HG03097 (cell line): ENCODE measurements at regions not wholly inside any gene's neighbourhood (a gene's known extent, or its start where the extent isn't known, plus 50 kb on each side); places are given as distances from the start of the nearest gene placed in this dataset.

Experiments used
- ATAC-seq: cut with Tn5 transposase; IDR thresholded peaks from one replicate; pipeline ENCODE4 v1.9.1; 2021; ENCODE audit not compliant: unreplicated experiment, low FRiP score

DNA sequence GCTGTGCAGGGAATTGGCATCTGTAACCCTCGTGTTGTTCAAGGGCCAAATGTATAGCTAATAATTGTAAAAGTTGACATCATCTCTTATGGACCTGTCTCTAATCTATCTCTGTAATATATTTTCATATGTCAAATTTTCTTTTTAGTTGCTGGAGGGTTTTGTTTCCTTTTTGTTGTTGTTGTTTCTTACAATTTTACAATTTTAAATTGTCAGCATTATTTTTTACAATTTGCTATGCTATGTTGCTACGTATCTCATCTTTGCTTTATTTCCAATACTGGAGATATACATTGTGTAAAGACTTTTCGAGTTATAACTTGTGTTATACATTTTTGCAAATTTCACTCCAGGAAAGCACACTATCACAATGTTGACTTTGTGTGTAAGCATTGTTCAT lies 290.2 kb upstream of the SP4 start:
- no peak for ATAC-seq

DNA sequence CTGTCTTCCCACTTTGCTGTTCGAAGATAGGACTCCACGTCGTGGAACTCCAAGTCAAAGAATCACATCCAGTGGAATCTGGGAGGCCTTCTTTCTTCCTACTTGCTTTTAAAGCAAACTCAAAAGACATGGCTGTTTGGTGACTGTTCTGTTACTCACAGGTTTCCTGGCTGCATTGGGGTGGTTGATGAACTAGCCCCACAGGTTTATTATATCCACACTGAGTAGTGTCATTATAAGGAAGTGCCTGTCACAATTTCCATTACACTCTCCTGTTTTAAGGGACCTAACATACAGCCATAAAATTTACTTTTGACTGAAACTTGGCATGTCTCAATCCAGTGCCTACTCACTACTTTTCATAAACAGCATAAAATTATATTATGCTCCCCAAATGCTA lies 287.3 kb upstream of the SP4 start:
- ATAC-seq = no peak

GRCh38 chr7:21141476-21141875 lies 286.4 kb upstream of the SP4 start:
- no peak for ATAC-seq

DNA sequence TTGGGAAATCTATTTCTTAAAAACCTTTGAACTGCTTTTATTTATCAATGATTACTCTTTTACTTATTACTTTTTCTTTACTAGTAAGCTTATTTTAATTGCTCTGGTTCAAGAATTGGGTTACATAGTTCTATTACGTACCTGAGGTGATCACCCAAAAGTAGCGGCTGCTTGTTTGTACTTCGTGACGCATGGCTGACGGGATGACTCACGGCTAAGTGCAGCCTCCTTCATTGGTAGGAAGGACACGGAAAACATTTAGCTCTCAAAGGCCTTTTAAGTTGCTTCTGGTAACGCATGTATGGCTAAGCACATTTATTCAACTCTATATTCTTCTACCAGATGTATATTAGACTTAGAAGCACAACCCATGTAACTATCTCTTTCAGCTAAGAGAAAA lies 285.8 kb upstream of the SP4 start:
- no peak for ATAC-seq

DNA sequence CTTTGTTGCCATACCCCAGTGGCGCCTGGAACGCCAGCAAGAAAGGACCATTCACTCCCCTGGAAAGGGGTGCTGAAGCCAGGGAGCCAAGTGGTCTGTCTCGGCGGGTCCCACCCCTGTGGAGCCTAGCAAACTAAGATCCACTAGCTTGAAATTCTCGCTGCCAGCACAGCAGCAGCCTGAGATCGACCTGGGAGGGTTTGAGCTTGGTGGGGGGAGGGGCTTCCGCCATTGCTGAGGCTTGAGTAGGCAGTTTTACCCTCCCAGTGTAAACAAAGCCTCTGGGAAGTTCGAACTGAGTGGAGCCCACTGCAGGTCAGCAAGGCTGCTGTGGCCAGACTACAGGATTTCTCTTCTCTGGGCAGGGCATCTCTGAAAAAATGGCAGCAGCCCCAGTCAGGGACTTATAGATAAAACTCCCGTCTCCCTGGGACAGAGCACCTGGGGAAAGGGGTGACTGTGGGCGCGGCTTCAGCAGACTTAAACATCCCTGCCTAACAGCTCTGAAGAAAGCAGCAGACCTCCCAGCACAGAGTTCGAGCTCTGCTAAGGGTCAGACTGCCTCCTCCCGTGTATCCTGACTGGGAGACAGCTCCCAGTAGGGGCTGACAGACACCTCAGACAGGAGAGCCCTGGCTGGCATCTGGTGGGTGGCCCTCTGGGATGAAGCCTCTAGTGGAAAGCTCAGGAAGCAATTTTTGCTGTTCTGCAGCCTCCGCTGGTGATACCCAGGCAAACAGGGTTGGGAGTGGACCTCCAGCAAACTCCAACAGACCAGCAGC lies 281.1 kb upstream of the SP4 start:
- ATAC-seq = no peak

DNA sequence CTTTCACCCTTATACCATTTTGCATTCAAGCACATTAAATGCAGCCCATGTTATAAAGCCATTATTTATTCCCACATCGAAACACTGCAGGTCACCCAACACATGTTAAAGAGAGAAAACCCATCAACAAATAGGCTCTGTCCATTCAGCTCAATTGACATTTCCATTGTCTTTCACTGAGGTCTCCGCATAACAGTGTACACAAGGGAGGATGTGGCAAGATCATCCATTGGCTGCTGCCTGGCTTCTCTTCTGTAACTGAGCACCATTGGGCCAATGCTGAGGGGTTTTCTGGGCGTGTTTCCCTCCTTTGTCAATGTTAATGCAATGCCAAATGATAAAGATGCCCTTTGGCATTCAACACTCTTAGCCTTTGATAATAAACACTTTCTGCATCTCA lies 278.1 kb upstream of the SP4 start:
- ATAC-seq = no peak

GRCh38 chr7:21154614-21155013 lies 273.3 kb upstream of the SP4 start:
- ATAC-seq = no peak

DNA sequence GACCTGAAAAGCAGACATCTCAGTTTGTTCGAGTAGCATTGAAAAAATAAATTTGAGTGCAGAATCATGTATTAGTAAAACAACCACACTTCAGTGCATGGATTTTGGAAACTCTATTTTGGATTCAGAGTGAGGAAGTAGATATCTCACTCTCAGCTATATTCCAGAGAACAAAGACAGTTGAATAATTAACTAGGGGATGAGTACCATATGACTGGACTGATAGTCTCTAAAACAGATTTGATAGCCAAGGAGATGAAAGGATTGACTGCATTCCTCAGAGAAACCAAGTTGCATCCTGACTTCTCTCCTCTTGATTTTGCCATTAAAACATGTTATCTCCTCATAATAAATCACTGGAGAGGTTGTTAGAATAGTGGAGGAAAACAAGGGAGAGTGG lies 268.4 kb upstream of the SP4 start:
- ATAC-seq = no peak

GRCh38 chr7:21160401-21160800 lies 267.5 kb upstream of the SP4 start:
- no peak for ATAC-seq

DNA sequence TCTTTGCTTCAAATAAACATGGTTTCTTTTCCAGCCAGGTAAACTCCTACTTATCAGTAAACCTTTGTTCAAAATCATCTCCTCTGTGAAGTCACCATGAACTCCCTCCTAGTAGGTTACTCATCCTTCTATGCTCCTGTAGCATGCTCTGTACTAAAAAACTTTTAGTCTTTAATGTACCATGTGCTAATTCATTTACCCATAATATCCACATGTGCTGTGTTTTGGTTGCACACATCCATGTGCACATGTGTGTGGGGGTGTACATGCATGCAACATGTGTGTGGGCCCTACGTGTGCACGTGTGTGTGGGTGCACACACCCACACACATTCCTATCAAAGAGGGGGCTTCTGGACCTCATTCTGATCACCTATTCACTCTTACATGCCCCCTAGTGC lies 259.9 kb upstream of the SP4 start:
- no peak for ATAC-seq

DNA sequence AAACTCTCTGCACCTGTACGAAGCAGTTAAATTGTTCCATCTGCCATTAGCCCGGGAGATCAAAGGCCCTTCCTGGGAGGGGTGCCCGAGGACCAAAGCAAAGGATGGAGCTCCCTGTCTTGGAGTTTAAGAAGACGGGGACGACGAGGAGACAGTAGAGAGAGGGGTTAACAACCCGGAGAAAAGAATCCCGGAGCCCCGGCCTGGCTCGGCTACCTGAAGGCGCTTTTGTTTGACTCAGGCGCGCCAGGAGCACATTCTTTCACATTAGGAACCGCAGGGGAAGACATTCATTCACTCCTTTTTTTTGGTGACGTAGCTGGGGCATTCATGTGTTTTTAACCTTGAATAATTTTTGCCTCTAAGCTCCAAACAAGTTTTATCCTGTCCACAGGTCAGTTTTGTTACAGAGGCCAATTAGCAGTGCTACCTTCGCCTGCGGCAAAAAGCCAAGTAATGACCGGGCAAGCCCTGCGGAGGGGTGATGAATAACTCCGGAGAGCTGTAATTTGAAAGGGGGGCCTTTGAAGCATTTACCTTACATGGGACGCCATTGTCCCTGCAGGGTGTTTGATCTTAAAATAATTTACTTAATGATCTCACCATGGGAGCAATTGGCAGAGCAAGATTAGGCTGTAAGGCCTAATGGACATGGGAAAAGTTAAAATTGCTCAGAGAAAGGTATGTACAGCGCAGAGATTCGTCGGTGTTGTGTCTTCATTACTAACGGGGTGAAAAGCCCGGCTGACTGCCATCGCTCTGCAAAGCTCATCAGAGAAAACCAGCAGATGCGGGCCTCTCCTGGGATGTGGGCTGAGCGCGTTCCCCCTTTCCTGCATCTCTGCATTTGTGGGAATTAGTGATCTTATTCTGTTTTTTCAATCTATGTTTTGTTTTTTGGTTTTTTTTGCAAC lies 258.0 kb upstream of the SP4 start:
- ATAC-seq = no peak

- ATAC-seq = no peak
Observed at GRCh38 chr7:21172800-21173199, 255.1 kb upstream of the SP4 start.

DNA sequence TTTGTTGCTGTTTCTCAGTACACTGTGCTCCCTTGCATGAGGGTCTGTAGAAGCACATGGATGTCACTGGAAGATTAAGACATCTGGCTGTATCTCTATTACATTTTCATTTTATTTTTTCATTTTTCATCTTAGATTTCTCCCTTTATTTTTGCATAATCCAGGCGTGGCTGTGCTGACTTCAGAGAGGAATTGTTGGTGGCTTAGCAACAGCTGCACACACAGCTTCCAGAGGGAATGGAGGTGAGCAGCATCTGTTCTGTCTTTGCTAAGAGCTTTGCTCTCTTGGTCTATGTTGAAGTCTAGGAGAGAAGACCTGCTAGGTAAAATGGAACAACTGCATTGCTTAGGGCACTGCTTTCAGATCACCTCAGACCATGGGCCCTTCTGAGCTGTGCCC lies 254.4 kb upstream of the SP4 start:
- no peak for ATAC-seq

DNA sequence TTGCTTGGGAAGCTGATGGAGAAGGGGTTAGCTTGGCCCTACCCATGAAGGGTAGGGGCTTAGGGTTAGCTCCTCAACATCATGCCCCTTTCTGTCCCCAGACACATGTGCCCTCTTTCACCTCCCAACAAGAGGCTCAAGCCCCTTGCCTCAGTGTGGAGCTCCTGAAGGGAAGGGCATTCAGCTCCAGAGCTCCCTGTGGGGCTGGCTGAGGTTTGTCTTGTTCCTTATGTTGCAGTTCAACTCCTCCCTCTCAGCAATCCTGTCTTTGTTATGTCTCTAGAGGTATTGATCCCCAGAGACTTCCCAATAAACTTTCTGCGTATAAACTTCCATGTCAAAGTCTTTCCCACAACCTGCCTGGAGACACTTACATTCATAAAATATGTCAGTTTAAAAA lies 252.2 kb upstream of the SP4 start:
- no peak for ATAC-seq

DNA sequence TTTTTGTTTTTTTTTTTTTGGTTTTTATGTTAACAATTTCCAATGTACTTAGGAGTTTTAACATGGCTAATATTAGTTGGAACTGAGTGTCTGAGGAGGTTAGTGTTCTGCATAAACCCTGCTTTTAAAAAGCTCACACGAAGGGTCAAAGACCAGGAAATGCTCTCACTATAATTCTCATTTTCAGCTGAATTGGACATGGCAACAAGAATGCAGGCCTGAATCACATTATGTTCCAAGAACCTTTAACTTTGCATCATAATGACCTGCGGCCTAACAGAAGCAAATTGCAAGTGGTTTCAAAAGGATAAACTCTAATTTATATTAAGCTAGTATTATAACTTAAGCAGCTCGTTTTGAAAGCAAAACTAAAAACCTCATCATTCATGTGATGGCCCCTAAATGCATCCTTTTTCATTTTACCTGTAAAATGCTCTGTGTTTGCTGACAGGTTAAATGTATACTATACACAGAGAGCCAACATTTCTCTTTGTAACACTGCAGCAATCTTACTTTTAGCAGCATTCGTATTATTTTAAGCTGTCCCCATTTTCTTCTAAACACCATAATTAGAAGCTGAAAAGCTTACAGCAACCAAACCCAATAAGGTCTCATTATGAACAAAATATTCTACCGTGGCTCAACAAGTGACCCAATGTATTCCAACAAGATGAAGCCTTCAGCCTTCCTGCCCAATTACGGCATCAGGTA lies 242.8 kb upstream of the SP4 start:
- no peak for ATAC-seq

DNA sequence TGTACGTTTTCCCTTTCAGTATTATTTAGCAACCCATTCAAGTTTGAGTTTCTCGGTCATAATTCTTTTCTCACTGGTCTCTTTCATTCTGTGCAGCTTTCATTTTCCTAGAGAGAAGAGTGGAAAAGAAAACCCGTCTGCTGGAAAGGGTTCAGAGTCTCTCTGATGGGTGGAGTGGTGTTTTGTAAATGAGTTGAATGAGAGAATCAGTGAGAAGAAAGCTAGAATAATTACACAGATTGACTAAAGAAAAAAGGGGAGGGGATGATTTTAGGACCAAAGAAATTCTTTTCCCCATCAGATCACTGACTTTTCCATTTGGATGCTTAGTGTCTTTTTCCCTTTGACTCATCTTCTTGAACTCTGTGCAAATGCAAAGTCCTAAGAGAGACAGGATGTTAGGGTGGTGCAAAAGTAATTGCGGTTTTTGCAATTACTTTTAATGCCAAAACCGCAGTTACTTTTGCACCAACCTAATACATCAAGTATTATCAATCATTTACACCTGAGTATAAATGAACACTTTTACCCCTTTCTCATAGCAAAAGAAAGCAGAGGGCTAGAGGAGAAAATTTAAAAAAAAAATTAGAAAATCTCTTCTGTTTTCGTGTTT lies 242.1 kb upstream of the SP4 start:
- no peak for ATAC-seq

- ATAC-seq = no peak
Observed at GRCh38 chr7:21191321-21192073, 236.4 kb upstream of the SP4 start.

GRCh38 chr7:21192657-21193056 lies 235.2 kb upstream of the SP4 start:
- no peak for ATAC-seq

- no peak for ATAC-seq
Observed at GRCh38 chr7:21193895-21194294, 234.0 kb upstream of the SP4 start.

- ATAC-seq = no peak
Observed at GRCh38 chr7:21194936-21195335, 232.9 kb upstream of the SP4 start.
